HG03342 (cell line): ENCODE measurements at regions not wholly inside any gene's neighbourhood (a gene's known extent, or its start where the extent isn't known, plus 50 kb on each side); places are given as distances from the start of the nearest gene placed in this dataset.

Experiments used
- ATAC-seq: cut with Tn5 transposase; IDR thresholded peaks from one replicate; pipeline ENCODE4 v1.9.1; 2021; ENCODE audit warnings: mild to moderate bottlenecking, moderate library complexity; ENCODE audit not compliant: unreplicated experiment

- no peak for ATAC-seq
These were observed 855.7 kb downstream of the SLITRK5 start for GRCh38 chr13:88526853-88527215.

DNA sequence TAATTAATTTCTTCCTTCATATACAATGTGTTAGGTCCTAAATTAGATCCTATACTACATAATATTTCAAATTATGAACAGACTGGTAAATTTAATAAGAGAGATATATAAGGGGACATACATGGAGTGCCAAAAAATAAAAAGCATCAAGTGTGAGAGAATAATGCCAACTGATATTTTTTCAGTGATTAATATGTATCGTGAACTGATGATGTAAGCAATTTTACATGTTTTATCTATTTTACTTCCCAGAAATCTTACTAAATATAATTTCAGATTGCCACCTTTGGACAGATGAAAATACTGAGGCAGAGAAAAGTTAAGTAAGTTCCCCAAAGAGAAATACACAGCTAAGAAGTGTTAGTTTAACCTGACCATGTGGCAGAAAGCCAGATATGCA, 870.8 kb downstream of the SLITRK5 start:
- no peak for ATAC-seq

DNA sequence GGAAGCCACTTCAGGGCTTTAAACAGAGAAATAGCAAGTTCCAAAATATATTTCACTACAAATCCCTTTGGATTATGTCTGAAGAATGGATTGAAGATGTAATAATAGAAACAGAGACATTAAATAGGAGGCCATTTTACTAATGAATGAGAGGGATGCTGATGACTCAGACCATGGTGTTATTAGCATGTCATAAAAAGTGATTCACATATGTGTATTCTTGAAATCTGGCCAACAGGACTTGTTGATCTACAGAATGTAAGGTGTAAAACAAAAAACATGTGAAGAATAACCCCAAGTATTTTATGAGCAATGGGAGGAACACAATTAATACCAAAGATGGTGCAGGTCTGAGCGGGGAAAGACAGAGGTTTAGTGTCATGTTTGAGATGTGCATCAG, 873.7 kb downstream of the SLITRK5 start:
- ATAC-seq, result no peak

DNA sequence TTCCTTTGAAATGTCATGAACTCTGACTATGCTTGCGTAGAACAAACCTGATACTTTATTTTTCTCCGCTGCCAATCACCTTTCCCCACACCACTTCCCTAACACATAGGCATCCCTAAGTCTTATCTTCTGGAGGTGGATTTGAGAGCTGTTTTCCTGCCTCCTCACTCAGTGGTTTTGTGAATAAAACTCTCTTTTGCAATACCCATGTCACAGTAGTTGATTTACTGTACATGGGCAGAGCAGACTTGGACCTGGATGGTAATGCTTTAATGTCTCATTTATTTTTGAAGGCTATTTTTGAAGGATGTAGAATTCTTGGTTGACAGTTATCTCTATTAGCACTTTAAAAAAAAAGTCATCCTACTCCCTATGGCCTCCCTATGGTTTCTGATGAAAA, 881.8 kb downstream of the SLITRK5 start:
- ATAC-seq, result no peak

DNA sequence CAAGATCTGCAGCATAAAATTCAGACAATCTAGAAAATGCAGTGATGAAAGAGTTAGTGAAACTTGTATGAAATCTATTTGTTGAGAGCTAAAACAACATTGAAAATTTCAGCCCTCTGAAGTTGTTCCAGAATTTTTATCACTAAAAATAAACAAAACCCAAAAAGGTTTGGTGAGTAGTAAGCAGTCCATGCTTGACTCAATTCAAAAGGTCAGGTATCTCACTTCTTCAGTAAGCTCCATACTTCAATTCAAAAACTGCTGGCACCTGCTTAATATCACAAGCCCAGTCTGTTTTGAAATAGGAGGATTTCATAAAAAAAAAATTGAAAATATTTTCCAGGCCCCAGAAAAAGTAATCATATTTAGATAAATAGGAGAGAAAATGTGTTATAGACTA, 894.4 kb downstream of the SLITRK5 start:
- ATAC-seq, result no peak

DNA sequence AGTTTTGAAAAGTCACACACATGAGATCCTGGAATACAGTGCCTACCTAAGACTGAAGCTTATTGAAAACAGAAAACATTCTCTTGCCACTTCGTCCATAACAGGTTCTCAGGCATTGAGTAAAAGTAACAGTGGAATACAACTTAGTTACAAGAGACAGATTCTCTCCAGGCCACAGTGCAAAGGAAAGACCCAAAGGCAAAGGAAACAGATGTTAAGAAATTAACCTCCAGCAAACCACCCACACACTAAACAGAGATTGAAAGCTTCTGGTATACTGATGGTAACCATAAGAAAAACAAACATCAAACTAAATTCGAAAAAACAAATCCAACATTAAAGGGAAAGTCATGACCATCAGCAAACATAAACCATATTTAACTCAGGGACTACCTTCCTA, 914.7 kb downstream of the SLITRK5 start:
- no peak for ATAC-seq

GRCh38 chr13:88586263-88586662, 915.1 kb downstream of the SLITRK5 start:
- no peak for ATAC-seq

DNA sequence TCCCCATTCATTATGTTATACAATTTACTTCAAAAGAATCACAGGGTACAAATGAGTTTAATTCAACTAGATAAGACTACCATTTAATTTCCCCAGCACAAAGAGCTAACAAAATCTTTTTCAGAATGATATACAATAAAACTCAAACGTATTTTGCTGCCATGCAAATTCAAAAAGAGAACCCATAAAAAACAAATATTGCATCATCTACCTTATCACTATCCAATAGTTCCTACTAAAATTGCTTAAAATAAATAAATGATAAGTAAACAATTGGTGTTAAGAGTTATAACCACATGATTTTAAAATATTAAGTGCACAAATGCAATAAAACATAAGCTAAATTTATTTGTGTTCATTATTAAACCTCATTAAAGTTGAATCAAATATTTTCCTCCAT, 919.4 kb downstream of the SLITRK5 start:
- no peak for ATAC-seq

DNA sequence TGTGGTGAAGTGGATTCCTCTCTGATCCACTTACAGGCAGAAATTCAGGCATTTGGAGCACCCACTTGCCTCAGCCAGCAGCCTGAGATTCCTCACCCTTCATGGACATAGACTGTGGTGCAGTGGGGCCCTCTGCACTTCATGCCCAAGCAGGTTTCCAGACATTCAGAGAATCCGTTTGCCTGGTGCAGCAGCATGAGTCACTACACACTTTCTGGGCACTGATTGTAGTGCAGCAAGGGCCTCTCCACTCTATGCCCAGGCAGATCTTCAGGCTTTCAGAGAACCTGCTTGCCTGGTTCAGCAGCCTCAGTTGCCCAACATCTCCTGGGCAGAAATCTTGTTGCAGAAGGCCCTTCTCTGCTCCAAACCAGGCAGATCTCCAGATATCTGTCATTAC, 920.9 kb downstream of the SLITRK5 start:
- ATAC-seq, result no peak

- no peak for ATAC-seq
These were observed 930.8 kb downstream of the SLITRK5 start for GRCh38 chr13:88601949-88602348.

DNA sequence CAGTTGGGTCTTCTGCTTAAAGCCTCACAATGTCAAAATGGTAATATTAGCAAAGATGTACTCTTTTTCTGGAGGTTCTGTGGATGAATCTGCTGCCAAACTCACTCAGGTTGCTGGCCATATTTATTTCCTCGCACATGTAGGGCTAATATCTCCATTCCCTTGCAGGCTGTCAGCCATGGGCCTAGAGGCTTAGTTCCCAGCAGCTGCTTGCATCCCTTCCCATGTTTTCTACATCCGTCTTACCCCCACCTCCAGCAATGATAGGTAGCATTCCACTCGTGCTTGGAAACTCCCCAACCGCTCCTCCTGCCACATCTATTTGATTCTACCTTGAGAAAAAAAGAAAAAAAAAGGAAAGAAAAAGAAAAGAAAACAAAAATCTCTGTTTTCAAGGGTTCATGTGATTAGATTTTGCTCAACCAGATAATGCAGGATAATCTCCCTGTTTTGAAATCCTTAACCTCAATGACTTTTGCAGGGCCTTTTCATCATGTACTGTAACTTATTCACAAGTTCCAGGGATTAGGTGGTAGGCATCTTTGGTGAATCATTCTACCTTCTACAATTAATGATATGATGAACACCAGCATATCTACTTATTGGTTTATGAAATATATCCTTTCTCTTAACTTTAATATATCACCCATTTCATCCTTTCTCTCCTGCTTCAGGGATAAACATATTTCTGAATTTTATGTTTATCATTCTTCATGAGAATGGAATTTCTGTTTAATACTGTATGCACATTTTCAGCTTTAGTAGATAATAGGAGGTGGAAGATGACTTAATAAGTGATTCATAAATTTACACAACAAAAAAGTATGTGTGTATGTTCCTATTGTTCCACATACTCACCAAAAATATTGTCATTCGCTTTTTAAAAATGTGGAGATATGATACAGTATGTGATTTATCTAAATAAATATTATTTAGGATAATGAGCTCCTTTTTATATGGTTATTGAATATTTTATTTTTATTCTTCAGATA, 931.9 kb downstream of the SLITRK5 start:
- ATAC-seq, result no peak

DNA sequence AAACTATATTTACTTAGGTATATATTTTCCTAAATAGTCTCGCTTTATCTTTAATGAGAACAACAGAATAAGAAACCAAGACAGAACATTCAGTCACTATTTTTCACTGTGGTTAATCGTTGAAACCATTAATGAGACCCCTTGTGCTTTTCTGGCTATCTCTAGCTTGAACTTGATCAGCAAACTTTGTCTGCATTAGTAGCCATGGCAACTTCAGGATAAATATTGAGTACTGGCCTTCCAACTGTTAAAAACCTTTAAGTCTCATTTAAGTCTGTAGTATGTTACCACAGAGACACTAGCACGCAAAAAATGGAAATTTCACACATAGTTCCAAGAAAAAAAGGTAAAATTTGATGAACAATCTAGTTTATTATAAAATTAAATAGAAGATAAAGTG, 946.0 kb downstream of the SLITRK5 start:
- ATAC-seq, result no peak

GRCh38 chr13:88622362-88622973, 951.3 kb downstream of the SLITRK5 start:
- ATAC-seq, result no peak

DNA sequence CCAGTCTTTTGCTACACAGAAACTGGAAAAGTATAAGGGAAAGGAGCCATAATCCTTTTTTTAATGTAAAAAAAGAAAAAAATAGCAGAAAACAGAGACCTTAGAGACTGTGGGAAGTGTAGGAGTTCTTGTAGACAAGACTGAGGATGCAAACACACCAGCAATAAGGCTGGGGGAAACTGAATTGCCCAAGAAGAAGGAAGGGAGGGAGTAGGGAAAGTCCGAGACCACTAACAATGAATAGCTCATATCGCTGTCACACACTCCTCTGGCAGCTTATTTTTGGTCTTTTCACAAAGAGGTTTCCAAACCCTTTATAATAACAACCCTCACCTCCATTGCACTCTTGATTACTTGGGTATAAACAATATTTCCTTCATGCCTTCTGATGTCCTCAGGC, 952.0 kb downstream of the SLITRK5 start:
- ATAC-seq, result no peak

DNA sequence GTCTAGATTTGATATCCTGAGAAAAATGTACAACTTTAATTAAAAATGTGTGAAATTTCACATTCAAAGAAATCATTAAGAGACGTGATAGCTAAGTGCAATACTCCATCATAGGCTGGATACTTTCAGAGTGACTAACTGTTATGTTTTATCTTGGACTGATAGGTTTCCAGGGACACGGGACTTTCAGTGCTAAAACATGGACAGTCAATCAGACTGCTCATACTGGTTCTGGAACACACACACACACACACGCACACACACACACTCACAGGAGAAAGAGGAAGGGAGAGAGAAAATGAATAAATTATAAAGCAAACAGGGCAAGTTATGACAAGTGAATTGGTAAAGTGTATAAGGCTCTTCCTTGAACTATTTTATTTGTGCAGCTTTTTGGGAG, 955.9 kb downstream of the SLITRK5 start:
- ATAC-seq, result no peak

DNA sequence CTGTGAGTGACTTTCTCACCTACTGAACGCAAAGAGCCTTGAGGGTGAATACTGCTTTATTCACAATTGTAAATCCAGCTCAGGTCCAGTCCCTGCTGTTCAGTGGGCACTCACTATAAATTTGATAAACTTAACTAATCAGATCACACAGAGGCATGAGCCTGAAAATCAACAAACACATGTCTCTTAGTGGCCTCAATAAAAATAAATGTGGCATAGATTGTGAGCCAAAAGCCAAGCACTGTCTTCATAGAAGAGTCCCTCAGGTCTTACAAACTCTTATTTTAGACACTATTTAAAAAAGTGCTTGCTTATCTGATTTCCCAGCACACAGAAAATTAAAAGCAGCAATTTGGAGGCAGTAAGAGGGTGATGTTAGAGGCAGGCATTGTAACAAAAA, 957.7 kb downstream of the SLITRK5 start:
- ATAC-seq, result no peak

DNA sequence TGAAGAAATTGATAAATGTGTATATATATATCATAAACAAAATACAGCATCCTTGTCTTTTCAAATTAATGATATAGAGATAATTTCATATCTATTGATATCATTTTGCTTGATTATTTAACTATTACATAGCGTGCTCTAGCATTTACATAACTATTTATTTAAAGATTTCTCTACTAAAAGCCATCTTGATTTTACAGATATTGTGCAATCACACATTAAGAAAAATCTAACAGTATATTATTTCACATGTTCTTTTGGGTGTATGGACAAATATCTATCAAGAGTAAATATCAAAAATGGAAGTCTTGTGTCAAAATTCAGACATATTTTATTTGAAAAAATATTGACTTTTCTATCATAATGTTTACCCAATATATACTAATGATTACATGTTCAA, 966.8 kb downstream of the SLITRK5 start:
- ATAC-seq, result no peak

DNA sequence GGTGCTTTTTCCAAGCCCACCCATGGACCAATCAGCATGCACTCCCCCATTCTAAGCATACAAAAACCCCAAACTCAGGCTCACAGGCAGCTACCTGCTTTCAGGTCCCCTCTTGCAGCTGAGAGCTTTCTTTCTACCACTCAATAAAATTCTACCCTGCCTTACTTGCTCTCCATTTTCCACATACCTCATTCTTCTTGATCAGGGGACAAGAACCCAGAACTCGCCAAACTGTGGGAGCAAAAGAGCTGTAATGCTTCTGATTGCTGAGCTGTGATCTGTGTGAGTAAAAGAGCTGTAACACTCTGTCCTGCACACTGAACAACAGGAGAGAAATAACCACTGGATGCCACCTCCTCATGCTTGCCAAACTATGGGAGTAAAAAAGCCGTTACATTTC, 972.1 kb downstream of the SLITRK5 start:
- ATAC-seq, result no peak

- no peak for ATAC-seq
These were observed 977.6 kb downstream of the SLITRK5 start for GRCh38 chr13:88648598-88649373.

DNA sequence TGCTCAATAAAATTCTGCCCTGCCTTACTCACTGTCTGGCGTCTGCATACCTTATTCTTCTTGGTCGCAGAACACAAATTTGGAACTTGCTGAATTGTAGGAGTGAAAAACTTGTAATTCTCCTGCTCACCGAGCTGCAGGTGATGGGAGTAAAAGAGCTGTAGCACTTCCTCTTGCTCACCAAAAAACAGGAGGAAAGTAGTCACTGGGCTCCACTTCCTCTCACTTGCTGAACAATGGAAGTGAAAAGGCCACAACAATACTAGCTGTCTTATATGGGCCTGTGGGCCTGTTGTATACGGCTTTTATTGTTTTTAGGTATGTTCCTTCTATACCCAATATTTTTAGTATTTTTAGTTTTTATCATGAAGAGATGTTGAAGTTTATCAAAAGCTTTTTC, 978.7 kb downstream of the SLITRK5 start:
- ATAC-seq, result no peak

GRCh38 chr13:88651531-88651930, 980.4 kb downstream of the SLITRK5 start:
- no peak for ATAC-seq

DNA sequence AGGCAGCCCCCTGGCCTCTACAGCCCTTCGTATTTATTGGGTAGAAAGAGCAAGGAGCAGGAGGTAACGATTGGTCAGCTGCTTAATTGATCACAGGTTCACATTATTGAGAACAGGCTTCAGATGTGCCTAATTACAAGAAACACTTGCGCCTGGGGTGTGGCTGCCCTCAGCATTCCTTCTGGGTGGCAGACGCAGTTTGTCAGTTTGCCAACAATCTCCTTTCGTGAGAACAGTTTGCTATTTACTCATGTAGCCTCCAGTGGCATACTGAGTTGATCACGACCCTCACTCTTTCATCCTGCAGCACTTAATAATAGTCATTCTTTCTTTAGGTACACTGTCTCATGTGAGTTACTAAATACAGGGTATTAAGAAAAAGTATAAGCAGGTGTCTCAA, 985.6 kb downstream of the SLITRK5 start:
- ATAC-seq, result no peak
